HG02642 (cell line): ENCODE measurements at regions not wholly inside any gene's neighbourhood (a gene's known extent, or its start where the extent isn't known, plus 50 kb on each side); places are given as distances from the start of the nearest gene placed in this dataset.
A peak's percentile ranks its signal among the peaks of the same experiment; 100 is the strongest.

ENCODE experiments used
- ATAC-seq: cut with Tn5 transposase; IDR thresholded peaks from one replicate; pipeline ENCODE4 v1.9.1; 2021; ENCODE audit warnings: mild to moderate bottlenecking; ENCODE audit not compliant: unreplicated experiment, poor library complexity

- no peak for ATAC-seq
Measured at GRCh38 chr9:108476574-108476973, 379.2 kb downstream of the ACTL7B start.

GRCh38 chr9:108475813-108476212 is 380.0 kb downstream of the ACTL7B start:
- ATAC-seq, result no peak

- no peak for ATAC-seq
Measured at GRCh38 chr9:108474356-108474755, 381.4 kb downstream of the ACTL7B start.

GRCh38 chr9:108473209-108474112 is 382.3 kb downstream of the ACTL7B start:
- no peak for ATAC-seq

- ATAC-seq, result no peak
Measured at GRCh38 chr9:108469654-108470053, 386.1 kb downstream of the ACTL7B start.

- ATAC-seq, result peak; percentile 57
Measured at GRCh38 chr9:108468364-108468763, 387.4 kb downstream of the ACTL7B start.

GRCh38 chr9:108467653-108468324 is 388.0 kb downstream of the ACTL7B start:
- ATAC-seq, result no peak

GRCh38 chr9:108467161-108467560 is 388.6 kb downstream of the ACTL7B start:
- no peak for ATAC-seq

- no peak for ATAC-seq
Measured at GRCh38 chr9:108466304-108466703, 389.5 kb downstream of the ACTL7B start.

GRCh38 chr9:108463932-108464606 is 391.7 kb downstream of the ACTL7B start:
- ATAC-seq, result no peak

- no peak for ATAC-seq
Measured at GRCh38 chr9:108456903-108457302, 398.9 kb downstream of the ACTL7B start.

GRCh38 chr9:108445431-108446071 is 410.2 kb downstream of the ACTL7B start:
- ATAC-seq, result no peak

- ATAC-seq, result no peak
Measured at GRCh38 chr9:108444400-108445358, 411.1 kb downstream of the ACTL7B start.

- no peak for ATAC-seq
Measured at GRCh38 chr9:108443741-108444140, 412.0 kb downstream of the ACTL7B start.

- ATAC-seq, result no peak
Measured at GRCh38 chr9:108443019-108443633, 412.7 kb downstream of the ACTL7B start.

GRCh38 chr9:108442627-108443018 is 413.2 kb downstream of the ACTL7B start:
- ATAC-seq, result no peak

GRCh38 chr9:108441726-108442125 is 414.1 kb downstream of the ACTL7B start:
- no peak for ATAC-seq

GRCh38 chr9:108441251-108441650 is 414.5 kb downstream of the ACTL7B start:
- ATAC-seq, result no peak

- no peak for ATAC-seq
Measured at GRCh38 chr9:108439947-108440346, 415.8 kb downstream of the ACTL7B start.
